NCI-H460 (cell line): ENCODE measurements at regions not wholly inside any gene's neighbourhood (a gene's known extent, or its start where the extent isn't known, plus 50 kb on each side); places are given as distances from the start of the nearest gene placed in this dataset.
"Not testable (repeated sequence)": the region's sequence is repeated elsewhere in the genome, so short reads cannot be mapped to it uniquely, and the experiment has no call there.

ENCODE experiments used
- DNase-seq: peaks from one replicate; pipeline ENCODE4 v3.0.0-alpha.2; 2016; ENCODE audit warnings: low read depth; ENCODE audit errors: extremely low read depth

- DNase-seq = no peak
These were observed 179.5 kb upstream of the CXCL12 start for GRCh38 chr10:44564361-44564760.

- no peak for DNase-seq
These were observed 179.9 kb upstream of the CXCL12 start for GRCh38 chr10:44564790-44565189.

GRCh38 chr10:44566786-44567185, 181.9 kb upstream of the CXCL12 start:
- DNase-seq = no peak

- no peak for DNase-seq
These were observed 182.6 kb upstream of the CXCL12 start for GRCh38 chr10:44567471-44567870.

- DNase-seq = no peak
These were observed 184.5 kb upstream of the CXCL12 start for GRCh38 chr10:44569193-44570091.

- DNase-seq = no peak
These were observed 186.8 kb upstream of the CXCL12 start for GRCh38 chr10:44571701-44572100.

GRCh38 chr10:44572146-44572545, 187.2 kb upstream of the CXCL12 start:
- no peak for DNase-seq

GRCh38 chr10:44573821-44574220, 188.9 kb upstream of the CXCL12 start:
- DNase-seq = no peak

- DNase-seq = no peak
These were observed 189.9 kb upstream of the CXCL12 start for GRCh38 chr10:44574596-44575480.

- no peak for DNase-seq
These were observed 190.9 kb upstream of the CXCL12 start for GRCh38 chr10:44575601-44576380.

GRCh38 chr10:44576702-44577191, 191.8 kb upstream of the CXCL12 start:
- DNase-seq = no peak

- no peak for DNase-seq
These were observed 192.6 kb upstream of the CXCL12 start for GRCh38 chr10:44577533-44577932.

GRCh38 chr10:44578271-44578670, 193.4 kb upstream of the CXCL12 start:
- no peak for DNase-seq

- not testable (repeated sequence) for DNase-seq
These were observed 194.1 kb upstream of the CXCL12 start for GRCh38 chr10:44578963-44579362.

GRCh38 chr10:44581996-44582395, 197.1 kb upstream of the CXCL12 start:
- no peak for DNase-seq

GRCh38 chr10:44587488-44588318, 202.8 kb upstream of the CXCL12 start:
- no peak for DNase-seq

GRCh38 chr10:44589181-44589943, 204.5 kb upstream of the CXCL12 start:
- no peak for DNase-seq

- DNase-seq = no peak
These were observed 205.1 kb upstream of the CXCL12 start for GRCh38 chr10:44589944-44590449.

GRCh38 chr10:44591911-44592310, 207.0 kb upstream of the CXCL12 start:
- DNase-seq = no peak
